ENCODE measurements at regions not wholly inside any gene's neighbourhood (a gene's known extent, or its start where the extent isn't known, plus 50 kb on each side); places are given as distances from the start of the nearest gene placed in this dataset.
"Not testable (repeated sequence)": the region's sequence is repeated elsewhere in the genome, so short reads cannot be mapped to it uniquely, and the experiment has no call there.

DNA sequence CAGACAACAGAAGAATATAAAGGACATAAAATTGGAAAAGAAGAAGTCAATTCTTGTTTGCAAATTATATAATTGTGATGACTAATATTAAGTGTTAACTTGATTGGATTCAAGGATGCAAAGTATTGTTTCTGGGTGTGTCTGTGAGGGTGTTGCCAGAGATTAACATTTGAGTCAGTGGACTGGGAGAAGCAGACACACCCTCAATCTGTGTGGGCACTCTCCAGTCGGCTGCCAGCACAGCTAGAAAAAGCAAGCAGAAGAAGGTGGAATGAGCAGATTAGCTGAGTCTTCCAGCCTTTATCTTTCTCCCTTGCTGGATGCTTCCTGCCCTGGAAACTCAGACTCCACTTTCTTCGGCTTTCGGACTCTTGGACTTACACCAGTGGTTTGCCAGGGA, 51.7 kb downstream of the UBE2NL start:
- DNase-seq (ENCODE audit: insufficient read length) (no peak), FAIRE-seq (no peak)
- TF ChIP-seq POLR2A (IDR thresholded peaks at IDR 0.05; ENCODE audit: low read depth, low read length) (no peak), POLR2AphosphoS5 (IDR thresholded peaks at IDR 0.05; ENCODE audit: low read depth, low read length) (no peak), TAF1 (IDR thresholded peaks at IDR 0.05; ENCODE audit: borderline replicate concordance, low read depth, low read length) (no peak)

DNA sequence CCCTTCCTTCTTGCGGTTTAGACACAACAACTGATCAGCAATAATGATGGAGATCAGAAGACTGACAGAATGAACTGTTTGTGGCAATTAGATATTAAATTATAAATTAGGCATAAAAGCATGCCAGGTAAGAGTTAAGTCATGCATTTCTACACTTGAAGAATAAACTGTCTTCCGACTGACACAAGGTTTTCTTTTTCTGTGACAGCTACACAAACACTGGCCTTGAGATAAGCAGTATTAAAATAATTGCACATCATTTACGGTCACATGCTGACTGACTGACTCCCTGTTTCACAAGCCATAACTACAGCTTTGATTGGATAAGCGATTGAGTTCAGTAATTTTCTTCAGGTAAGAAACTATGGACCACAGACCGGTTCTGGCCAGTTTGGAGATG, 56.2 kb downstream of the UBE2NL start:
- DNase-seq (ENCODE audit: insufficient read length) (no peak), FAIRE-seq (no peak)
- no peak for TF ChIP-seq POLR2AphosphoS5 (IDR thresholded peaks at IDR 0.05; ENCODE audit: low read depth, low read length)
- no peak for TF ChIP-seq POLR2A (IDR thresholded peaks at IDR 0.05; ENCODE audit: low read depth, low read length)
- TF ChIP-seq TAF1 (IDR thresholded peaks at IDR 0.05; ENCODE audit: borderline replicate concordance, low read depth, low read length), result no peak

DNA sequence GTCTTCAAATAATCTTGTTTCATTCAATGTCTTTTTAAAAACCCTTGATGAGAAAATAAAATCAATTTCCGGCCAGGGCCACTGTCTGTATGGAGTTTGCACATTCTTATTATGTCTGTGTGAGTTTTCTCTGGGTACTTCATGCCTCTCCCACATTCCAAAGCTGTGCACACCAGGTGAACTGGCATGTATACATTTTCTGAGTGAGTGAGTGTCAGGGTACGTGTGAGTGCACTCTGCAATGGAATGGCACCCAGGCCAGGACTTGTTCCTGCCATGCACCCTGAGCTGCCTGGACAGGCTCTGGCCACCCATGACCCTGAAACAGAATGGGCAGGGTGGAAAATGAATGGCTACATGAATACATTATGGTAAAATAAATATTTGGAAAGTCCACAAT, 61.3 kb downstream of the UBE2NL start:
- DNase-seq (ENCODE audit: insufficient read length) (no peak), FAIRE-seq (no peak)
- no peak for TF ChIP-seq TAF1 (IDR thresholded peaks at IDR 0.05; ENCODE audit: borderline replicate concordance, low read depth, low read length)
- TF ChIP-seq POLR2A (IDR thresholded peaks at IDR 0.05; ENCODE audit: low read depth, low read length), result no peak
- TF ChIP-seq POLR2AphosphoS5 (IDR thresholded peaks at IDR 0.05; ENCODE audit: low read depth, low read length), result no peak

GRCh38 chrX:143964549-143964948, 80.7 kb downstream of the UBE2NL start:
- DNase-seq (ENCODE audit: insufficient read length), result no peak
- TF ChIP-seq POLR2AphosphoS5 (IDR thresholded peaks at IDR 0.05; ENCODE audit: low read depth, low read length) (no peak), POLR2A (IDR thresholded peaks at IDR 0.05; ENCODE audit: low read depth, low read length) (no peak), TAF1 (IDR thresholded peaks at IDR 0.05; ENCODE audit: borderline replicate concordance, low read depth, low read length) (no peak)
- FAIRE-seq, result no peak

DNA sequence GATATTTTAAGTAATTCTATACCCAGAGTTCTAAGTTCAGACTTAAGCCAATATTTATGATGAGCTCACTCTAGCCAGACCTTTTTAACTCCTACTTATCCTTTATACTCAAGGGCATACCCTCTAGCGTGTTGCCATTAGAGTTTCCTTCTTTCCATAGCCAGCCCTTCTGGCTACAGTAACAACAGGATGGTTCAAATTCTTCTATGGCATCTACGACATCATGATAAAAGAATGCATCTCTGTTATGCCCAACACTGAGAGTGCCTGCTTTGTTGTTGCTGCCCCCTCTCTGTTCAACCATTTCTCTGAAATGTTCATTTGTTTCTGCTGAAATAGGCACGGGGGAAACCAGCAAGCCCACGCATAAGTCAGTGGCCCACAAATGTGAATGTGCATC, 104.5 kb downstream of the UBE2NL start:
- DNase-seq (ENCODE audit: insufficient read length), result no peak
- FAIRE-seq, result no peak
- TF ChIP-seq POLR2A (IDR thresholded peaks at IDR 0.05; ENCODE audit: low read depth, low read length) (no peak), POLR2AphosphoS5 (IDR thresholded peaks at IDR 0.05; ENCODE audit: low read depth, low read length) (no peak), TAF1 (IDR thresholded peaks at IDR 0.05; ENCODE audit: borderline replicate concordance, low read depth, low read length) (no peak)

DNA sequence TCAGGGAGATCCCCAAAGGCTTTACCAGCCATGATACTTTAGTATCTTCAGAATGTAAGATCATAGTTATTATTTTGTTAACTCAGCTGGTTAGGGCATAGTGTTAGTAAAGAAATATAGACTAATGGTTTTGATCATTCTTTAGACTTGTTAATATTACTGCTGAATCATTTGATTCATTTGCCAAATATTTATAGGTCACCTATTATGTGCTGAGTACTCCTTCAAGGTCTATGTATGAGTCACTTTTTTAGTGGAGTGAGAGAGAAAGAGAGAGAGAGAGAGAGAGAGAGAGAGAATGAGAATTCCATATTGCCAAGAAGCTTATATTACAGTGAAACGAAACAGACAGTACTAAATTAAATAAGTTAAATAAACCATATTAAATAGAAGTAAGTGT, 110.3 kb downstream of the UBE2NL start:
- TF ChIP-seq POLR2A (IDR thresholded peaks at IDR 0.05; ENCODE audit: low read depth, low read length), result no peak
- no peak for TF ChIP-seq POLR2AphosphoS5 (IDR thresholded peaks at IDR 0.05; ENCODE audit: low read depth, low read length)
- no peak for TF ChIP-seq TAF1 (IDR thresholded peaks at IDR 0.05; ENCODE audit: borderline replicate concordance, low read depth, low read length)
- DNase-seq (ENCODE audit: insufficient read length) (no peak), FAIRE-seq (no peak)

GRCh38 chrX:143998261-143998660, 114.4 kb downstream of the UBE2NL start:
- DNase-seq (ENCODE audit: insufficient read length) (no peak), FAIRE-seq (no peak)

DNA sequence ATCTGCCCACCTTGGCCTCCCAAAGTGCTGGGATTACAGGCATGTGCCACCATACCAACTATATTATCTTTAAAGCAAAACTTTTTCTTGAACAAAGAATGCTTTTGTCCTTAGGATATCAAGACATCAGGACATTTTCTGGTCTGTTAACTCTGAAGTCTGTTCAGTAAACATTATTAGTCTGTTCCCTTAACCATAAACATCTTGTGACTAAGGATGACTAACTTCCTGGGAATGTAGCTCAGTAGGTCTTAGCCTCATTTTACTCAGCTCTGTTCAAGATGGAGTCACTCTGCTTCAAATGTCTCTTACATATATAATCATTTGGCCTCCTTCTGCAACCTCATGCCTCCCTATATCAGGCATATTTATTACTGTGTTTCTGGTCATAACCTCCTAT, 122.9 kb downstream of the UBE2NL start:
- DNase-seq (ENCODE audit: insufficient read length) (no peak), FAIRE-seq (no peak)
- no peak for TF ChIP-seq POLR2AphosphoS5 (IDR thresholded peaks at IDR 0.05; ENCODE audit: low read depth, low read length)
- no peak for TF ChIP-seq TAF1 (IDR thresholded peaks at IDR 0.05; ENCODE audit: borderline replicate concordance, low read depth, low read length)
- no peak for TF ChIP-seq POLR2A (IDR thresholded peaks at IDR 0.05; ENCODE audit: low read depth, low read length)

More at GRCh38 chrX:143998261-143998660, 114.4 kb downstream of the UBE2NL start:
- no peak for TF ChIP-seq POLR2A (IDR thresholded peaks at IDR 0.05; ENCODE audit: low read depth, low read length)
- no peak for TF ChIP-seq POLR2AphosphoS5 (IDR thresholded peaks at IDR 0.05; ENCODE audit: low read depth, low read length)
- TF ChIP-seq TAF1 (IDR thresholded peaks at IDR 0.05; ENCODE audit: borderline replicate concordance, low read depth, low read length), result no peak

DNA sequence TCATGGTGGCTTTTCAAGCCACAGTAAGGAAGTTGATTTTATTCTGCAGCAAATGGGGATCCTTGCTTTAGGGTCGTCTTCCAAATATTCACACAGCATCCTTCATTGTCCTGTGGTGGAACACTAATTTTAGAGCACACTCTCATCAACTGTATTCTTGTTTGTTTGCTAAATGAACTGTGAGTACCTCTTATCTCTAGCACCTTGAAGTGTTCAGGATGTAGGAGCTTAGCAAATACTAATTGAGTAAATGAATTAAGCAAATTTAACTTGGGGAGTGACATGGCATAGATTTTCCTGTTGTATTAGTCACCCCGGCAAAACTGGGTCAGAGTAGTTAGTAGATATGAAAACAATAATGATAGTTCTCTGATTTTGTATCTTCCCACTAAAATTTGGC, 156.9 kb downstream of the UBE2NL start:
- TF ChIP-seq POLR2AphosphoS5 (IDR thresholded peaks at IDR 0.05; ENCODE audit: low read depth, low read length) (no peak), POLR2A (IDR thresholded peaks at IDR 0.05; ENCODE audit: low read depth, low read length) (no peak), TAF1 (IDR thresholded peaks at IDR 0.05; ENCODE audit: borderline replicate concordance, low read depth, low read length) (no peak)
- no peak for FAIRE-seq

GRCh38 chrX:144042271-144042670, 158.4 kb downstream of the UBE2NL start:
- no peak for TF ChIP-seq POLR2AphosphoS5 (IDR thresholded peaks at IDR 0.05; ENCODE audit: low read depth, low read length)
- no peak for TF ChIP-seq TAF1 (IDR thresholded peaks at IDR 0.05; ENCODE audit: borderline replicate concordance, low read depth, low read length)
- FAIRE-seq (no peak), DNase-seq (ENCODE audit: insufficient read length) (no peak)

More for the DNA sequence above, 156.9 kb downstream of the UBE2NL start:
- DNase-seq (ENCODE audit: insufficient read length), result no peak

GRCh38 chrX:144075432-144075831, 191.6 kb downstream of the UBE2NL start:
- TF ChIP-seq POLR2A (IDR thresholded peaks at IDR 0.05; ENCODE audit: low read depth, low read length) (no peak), TAF1 (IDR thresholded peaks at IDR 0.05; ENCODE audit: borderline replicate concordance, low read depth, low read length) (no peak), POLR2AphosphoS5 (IDR thresholded peaks at IDR 0.05; ENCODE audit: low read depth, low read length) (no peak)
- no peak for DNase-seq (ENCODE audit: insufficient read length)
- FAIRE-seq, result no peak

GRCh38 chrX:144082237-144082636, 198.4 kb downstream of the UBE2NL start:
- DNase-seq (ENCODE audit: insufficient read length), result not testable (repeated sequence)
- peak; percentile 85 for FAIRE-seq

GRCh38 chrX:144089674-144090073, 205.8 kb downstream of the UBE2NL start:
- DNase-seq (ENCODE audit: insufficient read length), result not testable (repeated sequence)
- peak; percentile 27 for FAIRE-seq

GRCh38 chrX:144092116-144092515, 208.2 kb downstream of the UBE2NL start:
- DNase-seq (ENCODE audit: insufficient read length), result not testable (repeated sequence)

GRCh38 chrX:144119490-144119889, 235.6 kb downstream of the UBE2NL start:
- DNase-seq (ENCODE audit: insufficient read length); FAIRE-seq: not testable (repeated sequence)

More at GRCh38 chrX:144092116-144092515, 208.2 kb downstream of the UBE2NL start:
- FAIRE-seq, result peak; percentile 67

- not testable (repeated sequence) for FAIRE-seq; DNase-seq (ENCODE audit: insufficient read length)
Measured at GRCh38 chrX:144121566-144121965, 237.7 kb downstream of the UBE2NL start.

DNA sequence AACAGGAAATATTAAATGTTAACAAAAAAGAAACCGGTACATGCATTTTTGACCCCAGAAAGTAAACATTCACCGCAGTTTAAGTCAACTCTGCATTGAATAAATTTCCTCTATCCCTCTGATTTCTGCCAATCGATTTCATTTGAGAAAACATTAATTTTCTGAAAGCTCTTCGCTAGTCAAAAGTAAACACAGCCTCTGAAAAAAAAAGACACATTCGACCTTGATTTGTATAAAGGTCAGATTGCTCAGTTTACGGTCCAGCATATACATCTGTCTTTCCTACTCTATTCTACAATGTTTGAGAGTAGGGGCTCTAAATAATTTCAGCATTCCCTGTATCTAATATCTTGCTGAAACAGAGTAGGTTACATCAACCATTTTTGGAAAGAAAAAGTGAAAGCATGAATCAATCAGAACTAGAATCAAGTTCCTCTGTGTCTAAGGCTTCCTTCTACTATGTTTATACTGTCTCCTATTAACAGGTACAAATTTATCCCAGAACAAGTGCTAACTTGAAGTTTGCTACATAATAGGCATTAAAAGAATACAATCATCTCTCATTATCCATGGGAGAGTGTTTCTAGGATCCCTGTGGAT, 243.8 kb downstream of the UBE2NL start:
- FAIRE-seq, result peak; percentile 81
- not testable (repeated sequence) for DNase-seq (ENCODE audit: insufficient read length)

- peak; percentile 87 for FAIRE-seq
- DNase-seq (ENCODE audit: insufficient read length), result not testable (repeated sequence)
Measured at GRCh38 chrX:144129511-144129910, 245.6 kb downstream of the UBE2NL start.

All from GM12892 (cell line).